ENCODE measurements at regions not wholly inside any gene's neighbourhood (a gene's known extent, or its start where the extent isn't known, plus 50 kb on each side); places are given as distances from the start of the nearest gene placed in this dataset.

DNA sequence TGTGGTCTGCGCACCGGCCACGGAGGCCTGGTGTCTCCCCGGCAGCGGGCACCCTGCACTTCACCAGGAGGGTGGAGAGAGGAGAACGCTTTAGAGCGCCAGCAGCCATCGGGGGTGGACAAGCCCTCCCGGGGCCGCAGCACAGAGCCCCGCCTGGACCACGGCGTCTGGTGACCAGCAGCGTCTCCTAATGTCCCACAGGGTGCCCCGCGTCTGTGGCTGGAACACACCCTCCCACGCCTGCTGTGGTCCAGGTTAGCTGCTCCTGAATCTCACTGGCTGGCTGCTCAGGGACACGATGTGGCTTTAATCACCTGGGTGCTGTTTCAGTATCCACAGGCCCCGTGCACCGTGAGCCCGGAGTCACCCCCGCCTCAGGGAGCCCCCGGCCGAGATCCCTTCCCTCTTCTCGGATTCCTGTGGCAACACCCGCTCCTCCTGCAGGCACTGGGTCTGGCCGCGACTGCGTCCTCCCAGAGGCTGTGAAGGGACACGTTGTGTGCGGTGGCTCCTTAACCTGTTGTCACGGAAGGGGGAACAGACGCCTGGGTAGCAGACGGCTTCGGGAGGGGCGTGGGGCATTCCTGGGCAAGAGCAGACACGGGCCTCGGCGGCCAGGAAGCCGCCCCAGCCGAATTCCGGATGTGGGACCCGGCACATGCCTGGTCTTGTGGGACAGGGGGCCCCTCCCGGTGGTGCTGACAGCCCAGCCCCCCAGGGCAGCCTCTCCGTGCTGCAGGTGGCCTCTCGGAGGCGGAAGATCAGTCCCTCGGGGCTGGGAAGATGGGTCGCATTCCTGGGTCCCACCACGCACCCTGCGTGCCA is 78.9 kb downstream of the FOXL3 start:
- Histone ChIP-seq H3K4me3 (peak overlapping the region in 1 of 4 donors; percentile 11), H3K36me3 (no peaks in the 10 kb centered on the region), H3K9me3 (no peaks in the 10 kb centered on the region), H3K27me3 (peaks cover 0 to 15% (median 0%) of the 10 kb centered on the region in 4 donors), H3K27ac (peak overlapping the region in 2 of 4 donors; percentile 7 to 16), H3K4me1 (peaks cover 0 to 38% (median 5%) of the 10 kb centered on the region in 3 donors)
- WGBS, 2 donors, result 41 to 83% methylated on average over 7 to 15 of the region's 51 CpGs
- TF ChIP-seq POLR2A (IDR thresholded peaks at IDR 0.05), result no peak
- TF ChIP-seq, protein P1, sequence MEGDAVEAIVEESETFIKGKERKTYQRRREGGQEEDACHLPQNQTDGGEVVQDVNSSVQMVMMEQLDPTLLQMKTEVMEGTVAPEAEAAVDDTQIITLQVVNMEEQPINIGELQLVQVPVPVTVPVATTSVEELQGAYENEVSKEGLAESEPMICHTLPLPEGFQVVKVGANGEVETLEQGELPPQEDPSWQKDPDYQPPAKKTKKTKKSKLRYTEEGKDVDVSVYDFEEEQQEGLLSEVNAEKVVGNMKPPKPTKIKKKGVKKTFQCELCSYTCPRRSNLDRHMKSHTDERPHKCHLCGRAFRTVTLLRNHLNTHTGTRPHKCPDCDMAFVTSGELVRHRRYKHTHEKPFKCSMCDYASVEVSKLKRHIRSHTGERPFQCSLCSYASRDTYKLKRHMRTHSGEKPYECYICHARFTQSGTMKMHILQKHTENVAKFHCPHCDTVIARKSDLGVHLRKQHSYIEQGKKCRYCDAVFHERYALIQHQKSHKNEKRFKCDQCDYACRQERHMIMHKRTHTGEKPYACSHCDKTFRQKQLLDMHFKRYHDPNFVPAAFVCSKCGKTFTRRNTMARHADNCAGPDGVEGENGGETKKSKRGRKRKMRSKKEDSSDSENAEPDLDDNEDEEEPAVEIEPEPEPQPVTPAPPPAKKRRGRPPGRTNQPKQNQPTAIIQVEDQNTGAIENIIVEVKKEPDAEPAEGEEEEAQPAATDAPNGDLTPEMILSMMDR (IDR thresholded peaks at IDR 0.05), result no peak
- intact Hi-C loops (cut with DNase I), result no loop called here
- DNase-seq, result no peak

DNA sequence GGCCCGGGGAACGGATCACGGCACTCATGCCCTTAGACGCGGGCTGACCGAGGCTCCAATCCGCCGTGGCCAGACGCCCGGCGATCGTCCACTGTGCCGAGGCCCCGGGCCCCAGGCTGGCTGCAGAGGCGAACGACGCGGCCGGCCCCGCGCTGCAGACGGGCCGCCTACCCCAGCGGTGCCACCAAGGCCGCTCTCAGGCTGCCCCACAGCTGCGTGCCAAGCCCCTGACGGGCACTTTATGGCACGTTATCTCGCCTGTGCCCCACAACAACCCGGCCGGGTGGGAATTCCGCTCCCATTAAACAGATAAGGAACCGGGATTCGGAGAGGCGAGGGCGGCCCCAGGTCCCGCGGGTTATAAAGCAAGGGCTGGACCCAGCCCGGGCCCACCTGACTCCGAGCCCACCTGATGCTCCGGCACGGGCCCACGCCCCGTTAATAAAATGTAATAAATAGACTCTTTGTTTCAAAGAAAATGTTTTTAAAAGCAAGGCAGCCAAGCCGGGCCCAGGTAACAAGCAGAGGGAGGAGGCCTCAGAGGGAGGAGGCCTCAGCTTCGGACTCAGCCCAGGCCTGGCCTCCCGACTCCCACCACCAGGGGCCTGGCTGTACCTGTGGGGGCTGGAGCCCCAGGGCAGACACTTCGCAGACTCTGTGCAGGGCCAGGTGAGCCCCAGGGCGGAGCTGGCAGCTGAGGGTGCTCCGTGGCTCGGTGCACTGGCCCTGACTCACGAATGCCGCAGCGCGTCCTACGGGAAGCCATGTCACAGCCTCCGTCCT is 79.7 kb downstream of the FOXL3 start:
- Histone ChIP-seq H3K27me3 (peaks cover 0 to 18% (median 0%) of the 10 kb centered on the region in 4 donors), H3K27ac (peak overlapping the region in 1 of 4 donors; percentile 16), H3K36me3 (no peaks in the 10 kb centered on the region), H3K4me1 (peaks cover 0 to 38% (median 5%) of the 10 kb centered on the region in 3 donors), H3K9me3 (no peaks in the 10 kb centered on the region), H3K4me3 (peak overlapping the region in 1 of 4 donors; percentile 11)
- no peak for DNase-seq
- TF ChIP-seq, protein P1 (IDR thresholded peaks at IDR 0.05), result no peak
- TF ChIP-seq POLR2A (IDR thresholded peaks at IDR 0.05), result no peak
- intact Hi-C loops (cut with DNase I), result no loop called here
- WGBS, 2 donors, result 62 to 79% methylated on average over 8 to 20 of the region's 57 CpGs

DNA sequence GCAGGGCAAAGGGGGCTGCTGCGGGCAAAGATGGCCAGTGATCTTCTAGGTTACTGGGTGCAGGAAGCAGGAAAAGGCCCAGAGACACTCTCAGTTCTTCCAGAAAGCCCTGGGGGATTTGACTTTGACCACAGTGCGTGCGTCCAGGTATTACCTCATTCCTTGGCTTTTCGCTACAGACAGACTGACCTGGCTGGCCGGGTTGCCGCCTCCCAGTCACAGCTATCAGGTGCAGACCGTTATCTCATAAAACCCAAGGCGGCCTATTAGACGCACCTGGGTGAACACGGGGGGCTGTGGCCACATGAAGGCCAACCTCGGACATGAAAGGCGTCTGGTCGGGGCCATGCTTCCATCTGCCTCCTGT is 80.3 kb downstream of the FOXL3 start:
- intact Hi-C loops (cut with DNase I), result no loop called here
- Histone ChIP-seq H3K27ac (no peak overlapping the region), H3K27me3 (peaks cover 0 to 20% (median 0%) of the 10 kb centered on the region in 4 donors), H3K4me3 (no peak overlapping the region), H3K4me1 (peaks cover 0 to 38% (median 5%) of the 10 kb centered on the region in 3 donors), H3K9me3 (no peaks in the 10 kb centered on the region), H3K36me3 (no peaks in the 10 kb centered on the region)
- TF ChIP-seq, protein P1 (IDR thresholded peaks at IDR 0.05), result no peak
- no peak for TF ChIP-seq POLR2A (IDR thresholded peaks at IDR 0.05)
- DNase-seq, result no peak
- WGBS, 2 donors, result 81 to 95% methylated on average over 4 to 12 of the region's 13 CpGs

DNA sequence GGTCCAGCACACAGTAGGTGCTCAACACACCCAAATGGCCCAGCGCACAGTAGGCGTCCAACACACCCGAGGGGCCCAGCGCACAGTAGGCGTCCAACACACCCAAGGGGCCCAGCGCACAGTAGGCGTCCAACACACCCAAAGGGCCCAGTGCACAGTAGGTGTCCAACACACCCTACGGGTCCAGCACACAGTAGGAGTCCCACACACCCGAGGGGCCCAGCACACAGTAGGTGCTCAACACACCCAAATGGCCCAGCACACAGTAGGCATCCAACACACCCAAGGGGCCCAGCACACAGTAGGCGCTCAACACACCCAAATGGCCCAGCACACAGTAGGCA is 80.8 kb downstream of the FOXL3 start:
- H3K4me3 ChIP-seq, result no peak overlapping the region
- no peak overlapping the region for H3K27ac ChIP-seq
- no peaks in the 10 kb centered on the region for H3K9me3 ChIP-seq
- 100% methylated on average over 2 of the region's 10 CpGs; no CpG with 5 or more reads in 1 of the 2 donors for WGBS, 2 donors
- no peaks in the 10 kb centered on the region for H3K36me3 ChIP-seq
- H3K27me3 ChIP-seq, result peaks cover 0 to 25% (median 0%) of the 10 kb centered on the region in 4 donors
- no peak for DNase-seq
- intact Hi-C loops (cut with DNase I), result no loop called here
- TF ChIP-seq POLR2A (IDR thresholded peaks at IDR 0.05), result no peak
- TF ChIP-seq, protein P1 (IDR thresholded peaks at IDR 0.05), result no peak
- H3K4me1 ChIP-seq, result peaks cover 2 to 43% (median 5%) of the 10 kb centered on the region in 3 donors
